Nucleus accumbens (tissue), 56 donors: ENCODE measurements at regions not wholly inside any gene's neighbourhood (a gene's known extent, or its start where the extent isn't known, plus 50 kb on each side); places are given as distances from the start of the nearest gene placed in this dataset.

Experiments used
- DNase-seq, 56 donors: peaks; one replicate each; lab custom pipeline; 2025; lab: John Stamatoyannopoulos, UW

- no peak for DNase-seq
Observed at GRCh38 chr3:102741105-102741504, 306.3 kb downstream of the ZPLD1 start.

GRCh38 chr3:102741694-102742093 is 306.9 kb downstream of the ZPLD1 start:
- DNase-seq = no peak

GRCh38 chr3:102745881-102746280 is 311.1 kb downstream of the ZPLD1 start:
- DNase-seq = no peak

GRCh38 chr3:102747611-102748010 is 312.8 kb downstream of the ZPLD1 start:
- no peak for DNase-seq

- DNase-seq = no peak
Observed at GRCh38 chr3:102748646-102749045, 313.8 kb downstream of the ZPLD1 start.

GRCh38 chr3:102750322-102750721 is 315.5 kb downstream of the ZPLD1 start:
- no peak for DNase-seq

- no peak for DNase-seq
Observed at GRCh38 chr3:102753901-102754300, 319.1 kb downstream of the ZPLD1 start.

GRCh38 chr3:102756706-102757105 is 321.9 kb downstream of the ZPLD1 start:
- DNase-seq = no peak

GRCh38 chr3:102757950-102758349 is 323.1 kb downstream of the ZPLD1 start:
- DNase-seq = no peak

GRCh38 chr3:102761766-102762165 is 327.0 kb downstream of the ZPLD1 start:
- no peak for DNase-seq

- no peak for DNase-seq
Observed at GRCh38 chr3:102790747-102791325, 356.0 kb downstream of the ZPLD1 start.

- DNase-seq = no peak
Observed at GRCh38 chr3:102791641-102792589, 357.1 kb downstream of the ZPLD1 start.

GRCh38 chr3:102796804-102797203 is 362.0 kb downstream of the ZPLD1 start:
- no peak for DNase-seq

GRCh38 chr3:102802819-102803420 is 368.1 kb downstream of the ZPLD1 start:
- DNase-seq = no peak

- DNase-seq = no peak
Observed at GRCh38 chr3:102810937-102811336, 376.1 kb downstream of the ZPLD1 start.

- no peak for DNase-seq
Observed at GRCh38 chr3:102826636-102827035, 391.8 kb downstream of the ZPLD1 start.

- DNase-seq = no peak
Observed at GRCh38 chr3:102827386-102827785, 392.6 kb downstream of the ZPLD1 start.

- DNase-seq = no peak
Observed at GRCh38 chr3:102830415-102830814, 395.6 kb downstream of the ZPLD1 start.

- DNase-seq = no peak
Observed at GRCh38 chr3:102841866-102842265, 407.1 kb downstream of the ZPLD1 start.

- no peak for DNase-seq
Observed at GRCh38 chr3:102866845-102867244, 432.0 kb downstream of the ZPLD1 start.

- DNase-seq = no peak
Observed at GRCh38 chr3:102883515-102883914, 448.7 kb downstream of the ZPLD1 start.

GRCh38 chr3:102885289-102885688 is 450.5 kb downstream of the ZPLD1 start:
- DNase-seq = no peak
